ENCODE measurements at regions not wholly inside any gene's neighbourhood (a gene's known extent, or its start where the extent isn't known, plus 50 kb on each side); places are given as distances from the start of the nearest gene placed in this dataset.

DNA sequence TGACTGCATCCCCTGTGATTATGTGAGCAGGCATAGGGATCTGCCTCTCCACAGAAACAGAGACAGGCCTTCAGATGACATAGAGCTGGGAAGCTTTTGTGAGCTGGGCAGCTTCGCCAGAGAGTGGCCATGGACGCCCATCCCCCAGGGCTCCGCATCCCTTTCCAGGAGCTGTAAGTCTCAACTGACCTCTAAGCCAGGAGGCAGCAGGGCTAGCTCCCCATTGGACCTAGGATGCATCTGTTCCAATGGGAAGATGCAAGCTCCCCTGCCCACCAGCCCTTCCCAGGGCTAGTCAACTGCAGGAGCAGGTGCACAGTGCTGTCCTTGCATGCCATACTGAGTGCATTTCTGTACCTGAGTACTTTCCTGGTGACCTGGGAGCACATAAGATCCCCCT, 663.6 kb downstream of the RNF144B start:
- TF ChIP-seq EZH2 (IDR thresholded peaks at IDR 0.05; ENCODE audit: borderline replicate concordance, low read depth, low read length, severe bottlenecking) = no peak
- TF ChIP-seq, protein P1, sequence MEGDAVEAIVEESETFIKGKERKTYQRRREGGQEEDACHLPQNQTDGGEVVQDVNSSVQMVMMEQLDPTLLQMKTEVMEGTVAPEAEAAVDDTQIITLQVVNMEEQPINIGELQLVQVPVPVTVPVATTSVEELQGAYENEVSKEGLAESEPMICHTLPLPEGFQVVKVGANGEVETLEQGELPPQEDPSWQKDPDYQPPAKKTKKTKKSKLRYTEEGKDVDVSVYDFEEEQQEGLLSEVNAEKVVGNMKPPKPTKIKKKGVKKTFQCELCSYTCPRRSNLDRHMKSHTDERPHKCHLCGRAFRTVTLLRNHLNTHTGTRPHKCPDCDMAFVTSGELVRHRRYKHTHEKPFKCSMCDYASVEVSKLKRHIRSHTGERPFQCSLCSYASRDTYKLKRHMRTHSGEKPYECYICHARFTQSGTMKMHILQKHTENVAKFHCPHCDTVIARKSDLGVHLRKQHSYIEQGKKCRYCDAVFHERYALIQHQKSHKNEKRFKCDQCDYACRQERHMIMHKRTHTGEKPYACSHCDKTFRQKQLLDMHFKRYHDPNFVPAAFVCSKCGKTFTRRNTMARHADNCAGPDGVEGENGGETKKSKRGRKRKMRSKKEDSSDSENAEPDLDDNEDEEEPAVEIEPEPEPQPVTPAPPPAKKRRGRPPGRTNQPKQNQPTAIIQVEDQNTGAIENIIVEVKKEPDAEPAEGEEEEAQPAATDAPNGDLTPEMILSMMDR (IDR thresholded peaks at IDR 0.05; ENCODE audit: borderline replicate concordance, extremely low read depth, low read length, poor library complexity, severe bottlenecking) = no peak
- DNase-seq (no peak), ATAC-seq (ENCODE audit: insufficient read depth, low read depth) (no peak)
- Histone ChIP-seq H3K4me1 (ENCODE audit: insufficient read depth, low read length) (no peaks in the 10 kb centered on the region), H3K79me2 (ENCODE audit: insufficient read depth, low read length) (no peaks in the 10 kb centered on the region), H3K9ac (ENCODE audit: low read depth, low read length) (no peak overlapping the region), H3K27ac (ENCODE audit: low read length) (no peak overlapping the region), H3K36me3 (ENCODE audit: insufficient read depth, low read length) (no peaks in the 10 kb centered on the region), H3K27me3 (ENCODE audit: insufficient read depth, low read length, poor library complexity) (no peaks in the 10 kb centered on the region), H2AFZ (ENCODE audit: low read depth, low read length) (no peak overlapping the region), H3K4me3 (ENCODE audit: low read depth in 1 of 2, low read length in 2 of 2) (no peak overlapping the region), H3K9me3 (ENCODE audit: insufficient read depth, low read length, severe bottlenecking) (no peaks in the 10 kb centered on the region), H3K4me2 (ENCODE audit: insufficient read depth, low read length) (no peak overlapping the region), H4K20me1 (ENCODE audit: insufficient read depth, low read length) (no peaks in the 10 kb centered on the region)

DNA sequence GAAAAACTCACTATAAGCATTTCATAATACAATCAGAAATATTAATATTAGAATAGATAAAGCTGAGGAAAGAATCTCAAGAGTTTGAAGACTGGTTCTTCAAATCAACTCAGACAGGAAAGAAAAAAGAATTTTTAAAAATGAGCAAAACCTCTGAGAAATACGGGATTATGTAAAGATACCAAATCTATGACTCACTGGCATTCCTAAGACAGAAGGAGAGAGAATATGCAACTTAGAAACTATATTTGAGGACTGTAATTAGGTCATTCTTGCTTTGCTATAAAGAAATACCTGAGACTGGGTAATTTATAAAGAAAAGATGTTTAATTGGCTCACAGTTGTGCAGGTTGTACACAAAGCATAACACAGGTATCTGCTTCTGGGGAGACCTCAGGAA, 665.1 kb downstream of the RNF144B start:
- Histone ChIP-seq H4K20me1 (ENCODE audit: insufficient read depth, low read length) (no peaks in the 10 kb centered on the region), H3K9me3 (ENCODE audit: insufficient read depth, low read length, severe bottlenecking) (no peaks in the 10 kb centered on the region), H3K36me3 (ENCODE audit: insufficient read depth, low read length) (no peaks in the 10 kb centered on the region), H3K9ac (ENCODE audit: low read depth, low read length) (no peak overlapping the region), H3K4me1 (ENCODE audit: insufficient read depth, low read length) (no peaks in the 10 kb centered on the region), H3K27me3 (ENCODE audit: insufficient read depth, low read length, poor library complexity) (no peaks in the 10 kb centered on the region), H3K79me2 (ENCODE audit: insufficient read depth, low read length) (no peaks in the 10 kb centered on the region), H3K4me2 (ENCODE audit: insufficient read depth, low read length) (no peak overlapping the region), H2AFZ (ENCODE audit: low read depth, low read length) (no peak overlapping the region), H3K4me3 (ENCODE audit: low read depth in 1 of 2, low read length in 2 of 2) (no peak overlapping the region), H3K27ac (ENCODE audit: low read length) (no peak overlapping the region)
- ATAC-seq (ENCODE audit: insufficient read depth, low read depth) (no peak), DNase-seq (no peak)
- TF ChIP-seq, protein P1 (IDR thresholded peaks at IDR 0.05; ENCODE audit: borderline replicate concordance, extremely low read depth, low read length, poor library complexity, severe bottlenecking) = no peak
- no peak for TF ChIP-seq EZH2 (IDR thresholded peaks at IDR 0.05; ENCODE audit: borderline replicate concordance, low read depth, low read length, severe bottlenecking)

DNA sequence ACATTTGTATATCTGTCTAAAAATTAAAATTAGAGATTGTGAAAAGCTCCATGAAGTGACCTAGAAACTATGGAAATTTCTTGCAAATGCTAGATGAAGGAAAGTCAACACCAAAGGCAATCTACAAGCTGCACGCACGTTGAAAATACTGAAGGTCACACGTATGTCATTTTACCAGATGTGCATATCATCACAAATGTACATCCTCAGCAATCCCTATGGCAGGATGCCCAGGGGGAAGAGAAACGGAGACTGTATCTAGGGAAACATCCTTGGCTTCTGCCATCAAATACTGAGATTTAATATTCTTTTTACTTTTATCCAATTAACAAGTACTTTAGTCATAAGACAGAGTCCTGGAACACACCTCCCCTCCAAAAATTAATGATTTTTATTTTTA, 672.0 kb downstream of the RNF144B start:
- H3K79me2 ChIP-seq (ENCODE audit: insufficient read depth, low read length) = no peaks in the 10 kb centered on the region
- ATAC-seq (ENCODE audit: insufficient read depth, low read depth) = no peak

More for the DNA sequence above, 672.0 kb downstream of the RNF144B start:
- Histone ChIP-seq H3K4me1 (ENCODE audit: insufficient read depth, low read length) (no peaks in the 10 kb centered on the region), H3K4me3 (ENCODE audit: low read depth in 1 of 2, low read length in 2 of 2) (no peak overlapping the region), H3K9me3 (ENCODE audit: insufficient read depth, low read length, severe bottlenecking) (no peaks in the 10 kb centered on the region), H3K27ac (ENCODE audit: low read length) (no peak overlapping the region), H3K4me2 (ENCODE audit: insufficient read depth, low read length) (no peak overlapping the region), H3K9ac (ENCODE audit: low read depth, low read length) (no peak overlapping the region), H4K20me1 (ENCODE audit: insufficient read depth, low read length) (no peaks in the 10 kb centered on the region), H3K36me3 (ENCODE audit: insufficient read depth, low read length) (no peaks in the 10 kb centered on the region), H3K27me3 (ENCODE audit: insufficient read depth, low read length, poor library complexity) (no peaks in the 10 kb centered on the region), H2AFZ (ENCODE audit: low read depth, low read length) (no peak overlapping the region)
- TF ChIP-seq EZH2 (IDR thresholded peaks at IDR 0.05; ENCODE audit: borderline replicate concordance, low read depth, low read length, severe bottlenecking) = no peak
- TF ChIP-seq, protein P1 (IDR thresholded peaks at IDR 0.05; ENCODE audit: borderline replicate concordance, extremely low read depth, low read length, poor library complexity, severe bottlenecking) = no peak
- DNase-seq = no peak
